ENCODE measurements at regions not wholly inside any gene's neighbourhood (a gene's known extent, or its start where the extent isn't known, plus 50 kb on each side); places are given as distances from the start of the nearest gene placed in this dataset.
A peak's percentile ranks its signal among the peaks of the same experiment; 100 is the strongest.

DNA sequence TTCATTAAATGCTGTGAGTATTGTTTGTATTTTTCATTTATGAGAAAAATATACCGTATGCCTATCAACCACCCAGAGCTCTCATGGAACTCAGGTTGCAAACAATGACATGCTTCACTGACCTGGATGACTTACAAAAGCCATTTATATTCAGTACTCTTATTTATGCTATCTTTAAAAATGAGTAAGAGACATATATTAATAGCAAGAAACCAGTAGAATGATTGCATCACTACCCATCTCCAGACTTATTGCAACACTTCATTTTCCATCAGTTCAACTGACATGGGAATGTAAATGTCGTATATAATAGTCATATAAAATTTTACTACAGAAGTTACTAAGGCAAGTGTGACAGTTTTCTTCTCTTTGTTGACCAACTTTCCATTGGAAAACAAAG, 69.1 kb downstream of the OTP start:
- TF ChIP-seq, protein P1, sequence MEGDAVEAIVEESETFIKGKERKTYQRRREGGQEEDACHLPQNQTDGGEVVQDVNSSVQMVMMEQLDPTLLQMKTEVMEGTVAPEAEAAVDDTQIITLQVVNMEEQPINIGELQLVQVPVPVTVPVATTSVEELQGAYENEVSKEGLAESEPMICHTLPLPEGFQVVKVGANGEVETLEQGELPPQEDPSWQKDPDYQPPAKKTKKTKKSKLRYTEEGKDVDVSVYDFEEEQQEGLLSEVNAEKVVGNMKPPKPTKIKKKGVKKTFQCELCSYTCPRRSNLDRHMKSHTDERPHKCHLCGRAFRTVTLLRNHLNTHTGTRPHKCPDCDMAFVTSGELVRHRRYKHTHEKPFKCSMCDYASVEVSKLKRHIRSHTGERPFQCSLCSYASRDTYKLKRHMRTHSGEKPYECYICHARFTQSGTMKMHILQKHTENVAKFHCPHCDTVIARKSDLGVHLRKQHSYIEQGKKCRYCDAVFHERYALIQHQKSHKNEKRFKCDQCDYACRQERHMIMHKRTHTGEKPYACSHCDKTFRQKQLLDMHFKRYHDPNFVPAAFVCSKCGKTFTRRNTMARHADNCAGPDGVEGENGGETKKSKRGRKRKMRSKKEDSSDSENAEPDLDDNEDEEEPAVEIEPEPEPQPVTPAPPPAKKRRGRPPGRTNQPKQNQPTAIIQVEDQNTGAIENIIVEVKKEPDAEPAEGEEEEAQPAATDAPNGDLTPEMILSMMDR (IDR thresholded peaks at IDR 0.05): no peak
- Histone ChIP-seq H3K4me3 (no peak overlapping the region), H3K27ac (no peak overlapping the region), H3K36me3 (no peaks in the 10 kb centered on the region), H3K9me3 (no peaks in the 10 kb centered on the region), H3K4me1 (no peaks in the 10 kb centered on the region), H3K27me3 (no peaks in the 10 kb centered on the region)
- no peak for DNase-seq (ENCODE audit: low spot score)

DNA sequence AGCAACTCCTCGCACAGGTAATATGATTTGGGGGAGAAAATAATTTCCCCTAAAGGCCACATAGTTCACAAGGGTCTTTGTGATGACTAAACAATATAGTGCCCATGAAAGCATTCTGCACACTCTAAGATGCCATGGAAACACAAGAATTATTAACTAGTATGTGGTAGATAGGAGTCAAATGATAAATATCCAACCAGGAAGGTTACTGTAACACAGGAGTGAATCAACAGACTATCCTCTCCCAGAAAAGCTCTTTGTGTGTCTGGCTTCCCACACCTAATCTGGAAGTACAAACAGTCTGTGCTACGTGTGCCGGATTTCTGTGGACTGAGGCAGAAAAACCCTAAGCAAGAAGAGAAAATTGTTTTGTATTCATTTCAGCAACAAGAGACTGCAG, 70.0 kb downstream of the OTP start:
- H3K9me3 ChIP-seq: no peaks in the 10 kb centered on the region
- no peak for DNase-seq (ENCODE audit: low spot score)
- H3K27me3 ChIP-seq: no peaks in the 10 kb centered on the region
- no peak overlapping the region for H3K4me3 ChIP-seq
- TF ChIP-seq, protein P1 (IDR thresholded peaks at IDR 0.05): no peak
- no peak overlapping the region for H3K27ac ChIP-seq
- H3K4me1 ChIP-seq: no peaks in the 10 kb centered on the region
- no peaks in the 10 kb centered on the region for H3K36me3 ChIP-seq

DNA sequence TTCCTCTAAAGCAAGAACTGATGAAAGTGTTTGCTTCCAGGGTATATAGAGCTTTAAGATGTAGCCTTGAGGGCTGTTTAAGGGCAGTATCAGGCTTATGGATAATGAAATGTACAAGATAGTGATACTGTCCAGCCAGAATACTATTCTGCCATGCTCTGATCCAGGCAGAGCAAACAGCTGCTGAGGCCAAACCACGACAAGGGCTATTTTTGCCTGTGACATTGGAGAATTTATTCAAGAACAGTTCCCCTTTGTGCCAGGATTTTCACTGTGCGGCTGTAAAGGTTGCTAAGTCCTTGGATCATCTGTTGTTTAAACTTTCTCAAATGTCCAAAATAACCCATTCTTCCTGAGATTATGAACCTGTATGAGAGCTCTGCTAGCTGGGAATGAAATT, 70.4 kb downstream of the OTP start:
- Histone ChIP-seq H3K9me3 (no peaks in the 10 kb centered on the region), H3K4me1 (no peaks in the 10 kb centered on the region), H3K36me3 (no peaks in the 10 kb centered on the region), H3K27me3 (no peaks in the 10 kb centered on the region), H3K27ac (no peak overlapping the region), H3K4me3 (no peak overlapping the region)
- DNase-seq (ENCODE audit: low spot score): no peak
- TF ChIP-seq, protein P1 (IDR thresholded peaks at IDR 0.05): no peak

DNA sequence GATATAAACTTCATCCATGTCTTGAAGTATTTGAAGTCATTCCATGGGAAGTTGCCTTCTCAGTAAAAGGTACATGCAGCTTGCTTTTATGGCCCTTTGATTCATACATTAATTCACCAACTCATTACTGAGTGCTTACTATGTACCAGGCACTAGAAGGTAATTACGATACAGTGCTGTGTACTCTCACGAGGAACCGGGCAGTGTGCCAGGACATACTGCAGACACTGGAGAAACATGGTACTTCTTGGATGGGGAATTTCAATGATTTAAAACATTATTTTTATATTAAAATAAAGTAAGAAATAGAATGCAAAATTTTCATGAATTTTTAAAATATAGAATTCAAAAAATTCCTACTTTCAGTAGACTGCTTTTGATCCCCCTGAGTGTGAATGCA, 71.4 kb upstream of the WDR41 start:
- H3K36me3 ChIP-seq: no peaks in the 10 kb centered on the region
- no peak for DNase-seq (ENCODE audit: low spot score)

DNA sequence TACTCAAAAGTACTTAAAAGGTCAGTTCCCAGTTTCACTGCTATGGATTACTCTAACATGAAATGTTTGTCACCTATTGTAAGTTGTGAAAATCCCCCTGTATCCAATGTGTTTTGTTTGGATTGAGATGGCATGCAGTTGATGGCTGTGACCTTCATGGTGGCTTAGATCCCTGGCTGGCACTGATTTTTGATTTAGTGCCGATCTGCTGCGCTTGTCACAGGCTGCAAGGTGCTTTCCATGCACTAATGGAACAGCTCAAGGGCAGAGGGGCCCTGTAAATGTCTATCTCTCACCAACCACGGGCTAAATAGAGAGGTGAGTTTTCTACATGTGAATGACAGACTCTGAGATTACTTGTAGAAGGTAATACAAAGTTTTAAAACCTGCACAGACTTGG, 69.8 kb upstream of the WDR41 start:
- no peaks in the 10 kb centered on the region for H3K4me1 ChIP-seq
- H3K9me3 ChIP-seq: no peaks in the 10 kb centered on the region
- TF ChIP-seq, protein P1 (IDR thresholded peaks at IDR 0.05): no peak
- H3K36me3 ChIP-seq: no peaks in the 10 kb centered on the region
- no peak overlapping the region for H3K4me3 ChIP-seq
- H3K27ac ChIP-seq: no peak overlapping the region
- no peak for DNase-seq (ENCODE audit: low spot score)
- no peaks in the 10 kb centered on the region for H3K27me3 ChIP-seq

More for the DNA sequence above, 71.4 kb upstream of the WDR41 start:
- Histone ChIP-seq H3K4me1 (no peaks in the 10 kb centered on the region), H3K4me3 (no peak overlapping the region), H3K9me3 (no peaks in the 10 kb centered on the region), H3K27me3 (no peaks in the 10 kb centered on the region), H3K27ac (no peak overlapping the region)
- TF ChIP-seq, protein P1 (IDR thresholded peaks at IDR 0.05): no peak

DNA sequence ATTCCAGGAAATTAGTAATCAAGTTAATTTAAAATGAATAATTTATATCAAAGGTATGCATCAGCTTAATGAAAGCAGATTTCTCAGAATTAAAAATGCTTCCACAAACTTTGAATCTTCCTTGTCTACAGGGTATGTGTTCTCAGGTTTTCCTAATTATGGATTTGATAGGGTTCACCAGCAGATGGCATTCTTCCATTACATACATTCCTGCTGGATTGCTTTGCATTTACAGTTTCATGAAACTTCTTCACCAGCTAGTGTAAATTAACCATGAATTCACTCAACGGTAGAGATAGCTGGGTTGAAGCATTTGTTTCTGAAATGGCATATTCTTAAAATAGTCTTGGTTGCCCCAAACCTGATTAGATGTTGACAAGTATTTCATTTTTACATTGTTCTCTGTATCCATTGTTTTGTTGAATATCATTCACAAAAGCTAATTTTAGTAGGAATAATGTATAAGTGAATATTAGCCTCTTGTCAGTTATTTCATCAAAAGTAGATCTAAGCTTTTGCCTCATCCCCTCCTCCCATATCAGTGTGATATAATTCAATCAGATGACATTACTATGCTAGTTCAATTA, 68.7 kb upstream of the WDR41 start:
- Histone ChIP-seq H3K9me3 (no peaks in the 10 kb centered on the region), H3K4me1 (no peaks in the 10 kb centered on the region), H3K36me3 (no peaks in the 10 kb centered on the region), H3K4me3 (no peak overlapping the region), H3K27ac (no peak overlapping the region), H3K27me3 (no peaks in the 10 kb centered on the region)
- no peak for DNase-seq (ENCODE audit: low spot score)
- TF ChIP-seq, protein P1 (IDR thresholded peaks at IDR 0.05): peak in 1 of 2 donors; percentile 57

Data from right atrium auricular region (tissue), 2 donors.